Skin of body (tissue), 1 donor: ENCODE measurements at regions not wholly inside any gene's neighbourhood (a gene's known extent, or its start where the extent isn't known, plus 50 kb on each side); places are given as distances from the start of the nearest gene placed in this dataset.

Experiments used
- DNase-seq: peaks from one replicate; lab custom pipeline; 2025; lab: John Stamatoyannopoulos, UW

- DNase-seq: no peak
These were observed 158.2 kb downstream of the TDRD15 start for GRCh38 chr2:21281791-21282514.

- DNase-seq: no peak
These were observed 158.7 kb downstream of the TDRD15 start for GRCh38 chr2:21282515-21282898.

GRCh38 chr2:21288299-21288698 is 164.5 kb downstream of the TDRD15 start:
- no peak for DNase-seq

DNA sequence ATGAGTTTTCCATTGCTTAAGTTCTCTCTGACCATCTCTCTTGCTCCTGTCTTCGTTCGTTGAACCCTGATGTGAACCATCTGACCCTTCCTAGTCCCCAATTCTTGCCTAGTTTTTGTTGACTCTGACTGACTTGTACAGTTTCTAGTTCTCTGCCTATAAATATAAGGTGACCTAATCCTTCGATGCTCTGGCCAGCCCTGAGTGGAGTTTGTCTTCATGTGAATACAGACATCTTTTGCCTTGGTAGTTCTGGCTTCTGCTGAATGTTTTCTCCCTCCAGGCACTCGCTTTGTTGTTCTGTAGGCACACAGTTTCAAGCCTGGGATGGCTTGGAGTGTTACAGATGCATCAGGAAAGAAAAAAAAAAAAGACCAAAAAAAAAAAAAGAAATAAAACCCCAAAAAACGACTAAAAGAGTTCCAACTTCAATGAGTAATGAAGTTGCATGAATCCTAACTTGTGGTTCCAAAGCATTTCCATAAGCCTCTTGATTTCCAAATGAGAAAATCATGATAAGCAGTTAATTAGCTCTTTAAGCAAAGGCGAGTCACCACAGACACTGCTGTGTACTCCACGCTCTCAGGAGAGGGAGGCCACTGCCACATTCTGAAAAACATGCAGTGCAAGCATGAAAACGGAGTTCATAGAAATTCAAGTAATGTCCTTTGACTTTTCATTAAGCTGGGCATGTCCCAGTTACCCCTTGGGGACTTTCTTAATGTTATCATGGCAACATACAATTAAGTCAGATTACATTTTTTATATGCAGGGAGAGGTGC is 165.2 kb downstream of the TDRD15 start:
- DNase-seq: no peak

GRCh38 chr2:21289551-21289950 is 165.8 kb downstream of the TDRD15 start:
- DNase-seq: no peak

GRCh38 chr2:21289989-21290388 is 166.2 kb downstream of the TDRD15 start:
- DNase-seq: peak; percentile 24

- DNase-seq: no peak
These were observed 167.7 kb downstream of the TDRD15 start for GRCh38 chr2:21291426-21291825.

GRCh38 chr2:21294446-21294845 is 170.7 kb downstream of the TDRD15 start:
- DNase-seq: no peak

- DNase-seq: peak; percentile 40
These were observed 175.6 kb downstream of the TDRD15 start for GRCh38 chr2:21299411-21299810.

GRCh38 chr2:21301871-21302455 is 178.2 kb downstream of the TDRD15 start:
- no peak for DNase-seq

- DNase-seq: no peak
These were observed 180.1 kb downstream of the TDRD15 start for GRCh38 chr2:21303876-21304275.

- DNase-seq: no peak
These were observed 181.8 kb downstream of the TDRD15 start for GRCh38 chr2:21305581-21305980.

GRCh38 chr2:21306235-21306634 is 182.5 kb downstream of the TDRD15 start:
- no peak for DNase-seq

GRCh38 chr2:21307037-21307436 is 183.3 kb downstream of the TDRD15 start:
- no peak for DNase-seq

DNA sequence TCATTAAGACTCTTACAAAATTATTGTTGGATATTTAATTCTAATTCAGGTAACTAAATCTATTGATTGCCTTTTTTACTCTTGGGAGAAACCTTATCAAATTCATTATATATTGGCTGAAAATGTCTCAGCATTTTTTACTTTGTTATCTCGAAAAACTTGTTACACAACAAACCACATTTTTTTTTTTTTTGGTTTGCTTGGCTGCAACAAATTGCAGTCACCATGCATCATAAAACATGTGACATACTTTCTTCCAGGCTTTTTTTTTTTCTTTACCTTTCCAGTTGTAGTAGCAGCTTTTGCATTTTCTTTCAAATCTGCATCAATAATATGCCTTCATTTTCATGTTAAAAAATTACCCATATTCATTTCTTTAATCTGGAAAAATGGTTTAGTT is 186.7 kb downstream of the TDRD15 start:
- DNase-seq: no peak

DNA sequence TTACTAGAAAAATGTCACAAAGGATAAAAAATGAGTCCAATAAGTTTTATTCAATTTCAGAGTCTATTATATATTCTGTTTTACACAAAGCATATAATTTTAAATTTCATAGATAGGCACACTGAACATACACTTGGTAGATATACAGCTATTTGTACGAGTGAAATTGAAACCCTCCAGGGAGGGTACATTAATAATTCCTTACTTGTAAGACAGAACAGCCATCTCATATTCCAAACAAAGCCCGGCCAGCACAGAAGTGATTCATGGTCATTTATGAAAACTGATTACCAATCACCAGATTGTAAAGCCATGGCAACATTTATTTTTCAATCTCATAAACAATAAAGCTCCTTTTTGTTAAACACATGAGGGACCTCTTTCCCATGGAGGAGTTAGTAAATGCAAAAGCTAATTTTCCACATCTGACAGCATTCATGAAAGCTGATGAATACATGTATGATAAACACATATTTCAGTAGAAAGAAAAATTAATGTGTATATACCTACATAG is 190.6 kb downstream of the TDRD15 start:
- DNase-seq: no peak

DNA sequence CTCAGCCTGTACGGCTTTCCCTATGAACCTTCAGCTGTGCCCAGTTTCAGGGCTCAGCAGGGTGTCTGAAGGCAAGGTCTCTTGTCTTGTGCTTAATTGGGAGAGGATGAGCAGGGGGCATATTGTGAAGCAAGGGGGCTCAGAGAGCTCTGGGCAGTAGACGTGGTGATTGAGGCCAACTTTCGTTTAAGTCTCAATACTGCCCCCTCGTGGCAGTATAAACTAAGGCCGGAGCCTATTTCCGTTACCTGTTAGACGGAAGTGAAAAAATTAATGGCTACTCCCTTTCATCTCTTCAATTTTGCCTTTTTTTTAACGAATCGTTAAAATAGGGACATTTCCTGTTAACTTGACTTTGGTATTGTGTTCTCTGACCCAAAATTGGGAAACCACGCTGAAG is 193.4 kb downstream of the TDRD15 start:
- DNase-seq: no peak

DNA sequence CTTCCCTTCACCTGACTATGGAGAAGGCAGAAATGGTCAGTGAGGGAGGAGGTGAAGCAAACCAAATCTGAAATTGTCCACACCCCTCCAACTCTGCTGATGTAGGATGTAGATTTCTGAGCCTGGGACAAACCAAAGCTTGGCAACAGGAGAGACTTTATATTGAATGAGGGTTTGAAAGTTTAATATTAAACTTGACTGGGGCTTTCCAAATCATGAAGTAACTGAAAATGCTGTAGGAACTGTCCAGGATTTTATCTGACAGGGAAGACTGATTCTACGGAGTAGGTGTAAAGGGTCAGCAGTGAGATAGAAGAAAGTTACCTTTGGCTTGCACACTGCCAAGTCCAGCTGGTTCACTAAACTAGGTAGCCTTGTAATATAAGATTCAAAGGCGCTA is 194.5 kb downstream of the TDRD15 start:
- no peak for DNase-seq

DNA sequence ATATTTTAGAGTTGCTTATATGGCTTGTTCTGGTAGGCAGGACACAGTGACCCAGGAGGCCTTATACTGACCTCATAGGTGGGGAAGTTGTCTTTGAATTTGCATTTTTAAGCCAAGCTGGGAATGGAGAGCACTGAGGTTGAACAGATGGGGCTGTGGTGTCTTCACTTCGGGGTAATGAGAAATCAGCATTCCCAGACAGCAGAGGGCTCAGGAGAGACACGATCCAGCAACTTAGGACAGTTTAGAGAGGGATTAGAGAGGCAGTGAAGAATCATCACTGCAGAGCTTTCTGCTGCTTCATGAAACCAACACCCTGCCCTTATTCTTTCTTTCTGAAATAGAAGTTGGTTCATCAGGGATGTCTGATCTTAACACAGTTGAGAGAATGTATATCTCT is 202.4 kb downstream of the TDRD15 start:
- DNase-seq: no peak

DNA sequence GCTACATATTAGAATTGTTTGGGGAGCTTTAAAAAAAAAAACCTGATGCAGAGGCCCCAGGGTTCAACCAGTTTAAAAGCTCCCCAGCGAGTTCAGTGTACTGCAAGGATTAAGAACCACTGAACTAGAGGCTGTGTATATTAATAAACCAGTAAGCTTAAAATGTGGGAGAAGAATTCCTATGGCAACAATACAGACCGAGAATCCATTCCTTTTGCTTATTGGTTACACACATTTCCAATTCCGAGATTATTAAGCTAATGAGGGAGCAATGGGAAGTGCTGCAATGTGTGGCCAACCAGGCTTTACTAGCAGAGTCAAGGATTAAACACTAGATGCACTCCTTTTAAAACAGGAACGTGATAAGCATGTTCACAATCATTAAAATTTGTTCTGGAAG is 204.4 kb downstream of the TDRD15 start:
- DNase-seq: no peak

DNA sequence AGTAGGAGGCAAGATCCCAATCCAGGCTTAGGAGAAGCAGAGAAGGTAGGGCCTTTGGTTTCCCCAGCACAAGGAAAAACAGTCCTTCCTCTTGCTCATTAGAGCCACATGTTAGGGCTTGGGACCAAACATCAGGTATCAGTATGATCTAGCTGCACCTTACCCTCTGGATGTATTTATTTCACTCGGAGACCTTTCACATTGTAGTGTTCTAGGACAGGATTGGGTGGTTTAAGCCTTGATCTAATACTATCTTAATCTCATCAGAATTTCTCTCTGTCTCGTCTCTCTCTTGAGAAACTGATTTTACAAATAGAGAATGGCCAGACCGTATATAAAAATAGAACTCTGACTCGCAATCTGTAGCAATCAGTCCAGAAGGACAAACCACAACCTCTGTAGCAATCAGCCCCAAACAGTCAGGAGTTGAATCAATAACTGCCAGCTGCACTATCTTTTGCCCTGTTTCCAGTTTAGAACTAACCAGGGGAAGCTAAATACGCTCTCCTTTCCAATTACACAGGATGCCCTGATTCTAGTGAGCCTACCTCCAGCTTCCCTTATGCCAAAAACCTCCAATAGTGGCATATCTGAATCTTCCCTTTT is 207.1 kb downstream of the TDRD15 start:
- DNase-seq: no peak
